GM06990 (cell line): ENCODE measurements at regions not wholly inside any gene's neighbourhood (a gene's known extent, or its start where the extent isn't known, plus 50 kb on each side); places are given as distances from the start of the nearest gene placed in this dataset.
"Not testable (repeated sequence)": the region's sequence is repeated elsewhere in the genome, so short reads cannot be mapped to it uniquely, and the experiment has no call there.

Source experiments
- DNase-seq: peaks from one replicate; pipeline ENCODE4 v3.0.0-alpha.2; 2011; ENCODE audit not compliant: insufficient read length; ENCODE audit errors: extremely low read depth
- H3K27me3 ChIP-seq: replicated peaks from 2 replicates; pipeline ENCODE4 v1.6.0; 2011; ENCODE audit warnings: low read length; ENCODE audit not compliant: control insufficient read depth, insufficient read depth
- H3K36me3 ChIP-seq: 2 replicates; pipeline ENCODE4 v1.5.1; 2011; ENCODE audit warnings: low read length; ENCODE audit not compliant: control insufficient read depth, insufficient read depth
- H3K4me3 ChIP-seq: replicated peaks from 2 replicates; pipeline ENCODE4 v1.5.1; 2011; ENCODE audit warnings: low read depth, mild to moderate bottlenecking, control low read depth, low read length
- TF ChIP-seq, protein P1 (sequence below): IDR thresholded peaks from 2 replicates; pipeline ENCODE4 v1.5.1; 2011; ENCODE audit warnings: low read length, control low read depth, mild to moderate bottlenecking, inconsistent platforms; ENCODE audit not compliant: insufficient read depth, poor library complexity, severe bottlenecking

- no peak overlapping the region for H3K4me3 ChIP-seq
- TF ChIP-seq, protein P1, sequence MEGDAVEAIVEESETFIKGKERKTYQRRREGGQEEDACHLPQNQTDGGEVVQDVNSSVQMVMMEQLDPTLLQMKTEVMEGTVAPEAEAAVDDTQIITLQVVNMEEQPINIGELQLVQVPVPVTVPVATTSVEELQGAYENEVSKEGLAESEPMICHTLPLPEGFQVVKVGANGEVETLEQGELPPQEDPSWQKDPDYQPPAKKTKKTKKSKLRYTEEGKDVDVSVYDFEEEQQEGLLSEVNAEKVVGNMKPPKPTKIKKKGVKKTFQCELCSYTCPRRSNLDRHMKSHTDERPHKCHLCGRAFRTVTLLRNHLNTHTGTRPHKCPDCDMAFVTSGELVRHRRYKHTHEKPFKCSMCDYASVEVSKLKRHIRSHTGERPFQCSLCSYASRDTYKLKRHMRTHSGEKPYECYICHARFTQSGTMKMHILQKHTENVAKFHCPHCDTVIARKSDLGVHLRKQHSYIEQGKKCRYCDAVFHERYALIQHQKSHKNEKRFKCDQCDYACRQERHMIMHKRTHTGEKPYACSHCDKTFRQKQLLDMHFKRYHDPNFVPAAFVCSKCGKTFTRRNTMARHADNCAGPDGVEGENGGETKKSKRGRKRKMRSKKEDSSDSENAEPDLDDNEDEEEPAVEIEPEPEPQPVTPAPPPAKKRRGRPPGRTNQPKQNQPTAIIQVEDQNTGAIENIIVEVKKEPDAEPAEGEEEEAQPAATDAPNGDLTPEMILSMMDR: no peak
- no peaks in the 10 kb centered on the region for H3K27me3 ChIP-seq
- no peaks in the 10 kb centered on the region for H3K36me3 ChIP-seq
- DNase-seq: no peak
Measured at GRCh38 chr7:7014827-7015595, 167.3 kb upstream of the C1GALT1 start.

- Histone ChIP-seq H3K4me3 (no peak overlapping the region), H3K36me3 (no peaks in the 10 kb centered on the region), H3K27me3 (no peaks in the 10 kb centered on the region)
- no peak for DNase-seq
- TF ChIP-seq, protein P1: no peak
Measured at GRCh38 chr7:7017707-7018280, 164.6 kb upstream of the C1GALT1 start.

- no peaks in the 10 kb centered on the region for H3K27me3 ChIP-seq
- no peaks in the 10 kb centered on the region for H3K36me3 ChIP-seq
- no peak overlapping the region for H3K4me3 ChIP-seq
- no peak for DNase-seq
- TF ChIP-seq, protein P1: no peak
Measured at GRCh38 chr7:7018290-7018689, 164.1 kb upstream of the C1GALT1 start.

DNA sequence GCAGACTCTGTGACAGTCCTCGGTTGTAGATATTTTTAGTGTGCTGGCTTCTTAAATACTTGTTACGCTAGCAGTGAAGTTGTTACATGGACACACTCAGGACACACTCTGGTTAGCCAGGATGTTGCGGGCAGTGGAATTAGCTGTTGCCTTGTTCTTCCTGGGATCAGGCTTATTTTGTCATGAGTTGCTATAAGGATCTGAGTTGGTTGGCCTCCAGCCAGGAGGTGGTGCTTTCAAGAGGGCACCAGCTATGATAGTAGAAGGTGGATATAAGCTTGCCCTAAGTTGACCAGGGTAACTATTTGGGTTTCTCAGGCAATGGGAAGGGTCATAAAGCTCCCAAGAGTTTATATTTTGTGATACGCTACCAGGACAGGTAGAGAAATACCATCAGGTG is 150.1 kb upstream of the C1GALT1 start:
- TF ChIP-seq, protein P1: no peak
- no peak for DNase-seq
- H3K4me3 ChIP-seq: no peak overlapping the region
- H3K36me3 ChIP-seq: no peaks in the 10 kb centered on the region
- no peaks in the 10 kb centered on the region for H3K27me3 ChIP-seq

GRCh38 chr7:7035851-7036250 is 146.5 kb upstream of the C1GALT1 start:
- TF ChIP-seq, protein P1: no peak
- DNase-seq: no peak
- H3K27me3 ChIP-seq: no peaks in the 10 kb centered on the region
- no peak overlapping the region for H3K4me3 ChIP-seq
- no peaks in the 10 kb centered on the region for H3K36me3 ChIP-seq

DNA sequence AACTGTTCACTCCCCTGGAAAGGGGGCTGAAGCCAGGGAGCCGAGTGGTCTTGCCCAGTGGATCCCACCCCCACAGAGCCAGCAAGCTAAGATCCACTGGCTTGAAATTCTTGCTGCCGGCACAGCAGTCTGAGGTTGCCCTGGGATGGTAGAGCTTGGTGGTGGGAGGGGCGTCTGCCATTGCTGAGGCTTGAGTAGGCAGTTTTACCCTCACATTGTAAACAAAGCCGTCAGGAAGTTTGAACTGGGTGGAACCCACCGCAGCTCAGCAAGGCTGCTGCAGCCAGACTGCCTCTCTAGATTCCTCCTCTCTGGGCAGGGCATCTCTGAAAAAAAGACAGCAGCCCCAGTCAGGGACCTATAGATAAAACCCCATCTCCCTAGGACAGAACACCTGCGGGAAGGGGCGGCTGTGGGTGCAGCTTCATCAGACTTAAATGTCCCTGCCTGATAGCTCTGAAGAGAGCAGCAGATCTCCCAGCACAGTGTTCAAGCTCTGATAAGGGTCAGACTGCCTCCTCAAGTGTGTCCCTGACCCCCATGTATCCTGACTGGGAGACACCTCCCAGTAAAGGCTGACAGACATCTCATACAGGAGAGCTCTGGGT is 140.0 kb upstream of the C1GALT1 start:
- not testable (repeated sequence) for DNase-seq, H3K4me3 ChIP-seq, H3K36me3 ChIP-seq

More for the DNA sequence above, 140.0 kb upstream of the C1GALT1 start:
- H3K27me3 ChIP-seq: not testable (repeated sequence)
